DMS114 treated with DMSO at 0.1 percent for 48 hours (cell line): ENCODE measurements at regions not wholly inside any gene's neighbourhood (a gene's known extent, or its start where the extent isn't known, plus 50 kb on each side); places are given as distances from the start of the nearest gene placed in this dataset.
"Not testable (repeated sequence)": the region's sequence is repeated elsewhere in the genome, so short reads cannot be mapped to it uniquely, and the experiment has no call there.

Source experiments
- DNase-seq: peaks from one replicate; lab custom pipeline; 2025; ENCODE audit not compliant: unreplicated experiment; lab: John Stamatoyannopoulos, UW

DNA sequence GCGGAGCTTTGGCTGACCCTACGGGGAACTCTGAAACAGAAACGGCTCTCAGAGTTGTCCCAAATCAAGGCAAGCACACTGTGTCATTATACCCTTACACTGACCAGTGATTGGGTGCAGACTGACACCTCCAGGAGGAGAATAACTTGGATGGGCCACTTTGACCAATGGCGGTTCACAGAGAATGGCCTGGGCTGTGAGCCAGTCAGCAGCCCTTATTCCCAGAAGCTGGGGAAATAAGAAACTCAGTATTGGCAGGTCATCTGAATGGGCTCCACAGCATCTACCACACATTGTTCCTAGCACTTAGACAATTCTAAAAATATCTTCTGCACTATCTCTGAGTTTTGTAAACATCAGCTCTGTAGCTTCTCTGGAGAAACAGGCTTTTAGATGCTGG lies 265.2 kb downstream of the ADGRL2 start:
- no peak for DNase-seq

DNA sequence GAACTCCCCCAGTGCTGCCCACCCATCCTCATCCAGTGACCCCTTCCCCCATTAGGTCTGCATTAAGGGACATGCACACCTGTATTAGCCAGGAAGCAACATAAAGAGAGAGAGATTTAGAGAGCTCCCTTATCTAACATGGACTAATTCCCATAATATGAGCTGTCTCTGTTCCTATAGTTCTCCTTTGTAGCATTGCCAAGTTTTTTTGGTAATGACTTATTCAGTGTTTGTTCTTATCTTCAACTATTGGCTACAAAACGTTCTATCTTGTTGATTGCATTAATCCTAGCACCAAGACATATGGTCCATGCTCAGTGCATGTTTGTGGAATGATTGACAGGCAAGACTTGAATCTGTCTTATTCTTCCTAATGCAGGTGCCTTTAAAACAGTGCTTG lies 264.0 kb downstream of the ADGRL2 start:
- DNase-seq = no peak

GRCh38 chr1:82062206-82062605 lies 261.5 kb downstream of the ADGRL2 start:
- no peak for DNase-seq

DNA sequence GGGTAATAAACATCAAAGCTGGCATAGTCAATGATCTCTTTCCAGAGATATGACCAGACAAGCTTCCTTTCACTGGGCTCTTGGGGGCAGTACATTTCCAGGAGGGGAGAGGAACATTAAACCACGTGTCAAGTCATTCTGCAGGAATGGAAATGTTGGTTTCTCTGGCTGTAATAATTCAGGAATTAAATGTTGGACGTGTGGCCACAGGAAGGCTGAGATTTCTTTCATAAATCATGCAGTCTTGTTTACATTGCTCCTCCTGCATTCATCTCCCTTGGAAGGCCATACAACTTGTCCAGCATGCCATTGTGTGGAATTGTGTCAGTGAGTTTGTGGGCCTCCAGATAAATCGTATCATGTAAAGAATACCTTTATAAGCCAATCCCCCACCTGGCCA lies 259.2 kb downstream of the ADGRL2 start:
- no peak for DNase-seq

DNA sequence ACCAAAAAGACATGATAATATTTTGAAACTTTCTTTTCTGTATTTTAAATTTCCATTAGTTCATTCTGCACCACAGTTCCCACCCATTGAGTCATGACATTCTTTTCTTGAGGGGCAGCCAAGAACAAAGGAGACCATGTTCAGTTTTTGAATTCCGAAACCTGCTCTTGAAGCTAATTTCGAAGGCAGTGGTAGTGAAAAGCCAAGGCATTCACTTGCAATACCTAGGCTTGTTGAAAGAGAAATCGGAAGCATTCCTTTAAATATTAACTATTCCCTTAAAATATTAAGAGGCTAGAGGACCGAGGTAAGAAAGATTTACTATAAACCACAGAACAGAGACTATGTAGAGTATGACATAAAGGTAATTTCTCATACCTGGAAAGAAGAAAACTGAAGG lies 256.3 kb downstream of the ADGRL2 start:
- DNase-seq = no peak

DNA sequence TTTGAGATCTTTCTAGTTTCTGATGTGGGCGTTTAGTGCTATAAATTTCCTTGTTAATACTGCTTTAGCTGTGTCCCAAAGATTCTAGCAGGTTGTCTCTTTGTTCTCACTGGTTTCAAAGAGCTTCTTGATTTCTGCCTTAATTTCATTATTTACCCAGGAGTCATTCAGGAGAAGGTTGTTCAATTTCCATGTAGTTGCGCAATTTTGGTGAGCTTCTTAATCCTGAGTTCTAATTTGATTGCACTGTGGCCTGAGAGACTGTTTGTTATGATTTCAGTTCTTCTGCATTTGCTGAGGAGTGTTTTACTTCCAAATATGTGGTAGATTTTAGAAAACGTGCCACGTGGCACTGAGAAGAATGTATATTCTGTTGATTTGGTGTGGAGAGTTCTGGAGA lies 254.6 kb downstream of the ADGRL2 start:
- DNase-seq = not testable (repeated sequence)

DNA sequence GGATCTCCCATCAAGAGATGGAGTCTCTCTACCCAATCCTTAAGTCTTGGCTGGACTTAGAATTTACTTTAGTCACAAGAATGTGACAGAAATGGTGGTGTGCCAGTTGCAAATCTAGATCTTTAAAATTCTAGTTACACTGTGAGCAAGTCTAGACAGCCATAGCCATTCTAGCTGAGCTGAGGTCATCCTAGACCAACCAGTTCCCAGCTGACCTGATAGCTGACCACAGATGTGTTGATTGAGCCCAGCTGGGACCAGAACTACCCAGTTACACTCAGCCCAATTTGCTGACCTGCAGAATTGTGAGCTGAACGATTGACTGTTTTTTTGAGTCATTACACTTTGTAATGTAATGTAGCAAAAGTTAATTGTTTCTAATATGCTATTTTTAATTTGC lies 251.8 kb downstream of the ADGRL2 start:
- no peak for DNase-seq

DNA sequence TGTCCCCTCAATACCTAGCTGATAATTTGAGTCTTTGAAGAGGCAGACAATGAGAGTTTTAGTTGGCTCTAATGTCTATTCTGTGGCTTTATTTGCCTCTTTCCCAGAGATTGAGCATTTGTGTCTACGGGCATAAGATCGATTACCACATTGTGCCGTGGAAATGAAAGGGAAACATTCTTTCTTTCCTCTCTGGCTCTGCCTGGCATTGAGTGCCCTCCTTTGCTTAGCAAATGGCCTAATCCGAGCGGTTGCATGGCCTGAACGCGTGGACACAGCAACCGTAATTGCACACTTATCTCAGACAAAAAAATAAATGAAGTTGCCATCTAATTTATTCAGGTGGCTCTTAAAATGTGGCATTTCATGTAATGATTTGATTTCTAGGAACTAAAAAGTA lies 247.9 kb downstream of the ADGRL2 start:
- no peak for DNase-seq

- DNase-seq = no peak
These were observed 244.5 kb downstream of the ADGRL2 start for GRCh38 chr1:82045221-82045620.

DNA sequence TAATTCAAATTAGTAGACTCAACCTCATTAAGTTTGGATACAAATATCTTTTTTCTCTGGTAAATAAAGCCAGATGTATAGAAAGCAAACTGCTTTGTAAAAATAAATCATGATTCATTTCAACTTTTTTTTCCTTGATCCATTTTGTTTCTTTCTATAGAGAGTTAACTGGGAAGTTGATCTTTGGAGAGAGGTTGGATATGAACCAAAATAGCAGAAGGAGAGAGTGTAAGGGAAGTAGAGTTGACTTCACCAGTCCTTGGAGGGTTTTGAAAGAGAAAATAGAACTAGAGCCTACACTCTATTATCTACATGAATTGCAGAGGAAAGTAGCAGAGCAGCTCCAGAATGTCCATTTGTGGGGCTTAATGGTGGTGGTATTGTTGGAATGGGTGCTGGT lies 243.8 kb downstream of the ADGRL2 start:
- no peak for DNase-seq

GRCh38 chr1:82044111-82044510 lies 243.4 kb downstream of the ADGRL2 start:
- no peak for DNase-seq

- no peak for DNase-seq
These were observed 241.7 kb downstream of the ADGRL2 start for GRCh38 chr1:82042306-82043060.
